DMS79 treated with DMSO at 0.1 percent for 48 hours (cell line): ENCODE measurements at regions not wholly inside any gene's neighbourhood (a gene's known extent, or its start where the extent isn't known, plus 50 kb on each side); places are given as distances from the start of the nearest gene placed in this dataset.
"Not testable (repeated sequence)": the region's sequence is repeated elsewhere in the genome, so short reads cannot be mapped to it uniquely, and the experiment has no call there.

Source experiments
- DNase-seq: peaks from one replicate; lab custom pipeline; 2025; lab: John Stamatoyannopoulos, UW

- DNase-seq = no peak
These were observed 90.0 kb downstream of the IGLL5 start for GRCh38 chr22:22977479-22978200.

DNA sequence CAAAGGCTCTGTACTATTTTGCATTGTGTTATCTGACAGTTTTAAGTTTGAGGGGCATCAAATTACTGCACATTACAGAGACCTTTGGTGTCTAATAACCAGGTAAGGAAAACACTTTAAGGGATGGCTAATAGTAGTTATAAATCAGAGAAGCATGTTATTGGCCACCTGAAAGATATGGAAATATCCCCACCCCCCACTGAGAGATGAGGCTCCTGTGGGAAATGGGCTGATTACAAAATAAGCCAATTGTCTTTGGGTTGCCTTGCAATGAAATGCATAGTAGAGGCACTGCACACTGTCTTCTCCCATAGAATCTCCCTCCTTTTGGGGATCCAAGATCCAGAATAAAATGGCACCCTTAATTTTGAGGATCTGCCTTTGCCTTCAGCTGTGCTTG, 91.0 kb downstream of the IGLL5 start:
- no peak for DNase-seq

GRCh38 chr22:22979121-22979724, 91.1 kb upstream of the GNAZ start:
- no peak for DNase-seq

DNA sequence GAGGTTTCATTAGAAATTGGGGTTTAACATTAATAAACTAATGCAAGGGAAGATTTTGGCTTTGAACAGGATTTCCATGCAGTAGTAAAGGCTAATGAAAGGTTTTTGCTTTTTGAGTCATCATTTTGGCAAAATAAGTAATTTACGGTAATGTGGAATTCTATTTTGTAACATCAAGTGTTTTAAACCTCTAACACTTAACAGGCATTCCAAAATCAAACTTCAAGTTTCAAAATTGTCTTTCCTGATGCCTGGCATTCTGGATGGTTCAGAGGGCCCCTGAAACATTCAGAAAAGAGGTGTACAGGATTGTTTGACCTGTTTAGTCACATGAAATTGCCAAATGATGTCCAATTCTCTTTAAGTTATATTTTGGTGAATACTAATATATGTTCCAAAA, 90.4 kb upstream of the GNAZ start:
- no peak for DNase-seq

GRCh38 chr22:22981670-22982571, 88.4 kb upstream of the GNAZ start:
- DNase-seq = no peak

- DNase-seq = no peak
These were observed 87.7 kb upstream of the GNAZ start for GRCh38 chr22:22982616-22983015.

DNA sequence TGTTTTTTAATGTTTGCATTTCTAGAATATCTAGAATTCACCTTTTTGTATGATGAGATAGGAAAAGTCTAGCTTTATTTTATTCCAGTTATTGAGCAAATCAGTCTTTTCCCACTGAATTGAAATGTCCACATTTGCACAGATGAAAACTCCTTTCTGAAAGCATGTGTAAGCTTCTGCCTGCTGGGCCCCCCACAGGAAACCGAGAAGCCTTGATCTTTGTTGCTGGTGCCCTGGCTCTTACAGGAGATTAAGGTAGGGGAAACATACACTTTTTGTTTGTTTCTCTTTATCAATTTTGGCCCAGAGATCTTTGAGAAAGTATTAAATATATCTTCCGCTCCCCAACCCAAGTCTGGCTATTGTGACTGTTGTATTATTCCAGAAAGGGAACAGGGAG, 87.2 kb upstream of the GNAZ start:
- DNase-seq = no peak

GRCh38 chr22:22983816-22984215, 86.5 kb upstream of the GNAZ start:
- DNase-seq = no peak

GRCh38 chr22:22984967-22985366, 85.4 kb upstream of the GNAZ start:
- no peak for DNase-seq

GRCh38 chr22:22986008-22986407, 84.3 kb upstream of the GNAZ start:
- no peak for DNase-seq

GRCh38 chr22:22986640-22987039, 83.7 kb upstream of the GNAZ start:
- no peak for DNase-seq

DNA sequence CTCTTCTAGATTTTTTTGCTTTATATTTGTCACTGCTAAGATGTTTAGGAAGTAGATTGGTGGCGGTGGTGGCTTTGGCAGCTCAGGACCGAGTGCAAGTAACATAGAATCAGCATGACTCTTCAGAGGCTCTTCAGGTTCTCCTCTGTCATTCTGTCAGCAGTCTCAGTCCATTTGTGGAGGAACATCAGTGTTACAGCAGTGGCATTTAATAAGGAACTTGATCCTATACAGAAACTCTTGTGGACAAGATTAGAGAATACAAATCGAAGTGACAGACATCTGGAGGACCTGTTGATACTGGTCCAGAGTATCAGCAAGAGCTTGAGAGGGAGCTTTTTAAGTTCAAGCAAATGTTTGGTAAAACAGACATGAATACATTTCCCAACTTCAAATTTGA, 82.2 kb upstream of the GNAZ start:
- no peak for DNase-seq

GRCh38 chr22:22988785-22989184, 81.5 kb upstream of the GNAZ start:
- DNase-seq = no peak

DNA sequence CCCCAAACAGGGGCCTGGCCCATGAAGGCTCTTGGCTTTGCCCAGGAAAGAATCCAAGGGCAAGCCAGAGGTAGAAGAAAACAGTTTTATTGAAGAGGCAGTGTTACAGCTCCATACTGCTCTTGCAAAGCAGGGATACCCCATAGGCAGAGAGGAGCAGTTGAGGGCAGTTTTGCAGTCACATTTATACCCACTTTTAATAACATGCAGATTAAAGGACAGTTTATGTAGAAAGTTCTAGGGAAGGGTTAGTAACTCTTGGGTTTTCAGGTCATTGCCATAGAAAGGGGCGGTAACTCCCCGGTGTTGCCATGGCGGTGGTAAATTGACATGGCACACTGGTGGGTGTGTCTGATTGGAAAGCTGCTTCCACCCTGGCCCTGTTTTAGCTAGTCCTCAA, 80.5 kb upstream of the GNAZ start:
- DNase-seq = no peak

DNA sequence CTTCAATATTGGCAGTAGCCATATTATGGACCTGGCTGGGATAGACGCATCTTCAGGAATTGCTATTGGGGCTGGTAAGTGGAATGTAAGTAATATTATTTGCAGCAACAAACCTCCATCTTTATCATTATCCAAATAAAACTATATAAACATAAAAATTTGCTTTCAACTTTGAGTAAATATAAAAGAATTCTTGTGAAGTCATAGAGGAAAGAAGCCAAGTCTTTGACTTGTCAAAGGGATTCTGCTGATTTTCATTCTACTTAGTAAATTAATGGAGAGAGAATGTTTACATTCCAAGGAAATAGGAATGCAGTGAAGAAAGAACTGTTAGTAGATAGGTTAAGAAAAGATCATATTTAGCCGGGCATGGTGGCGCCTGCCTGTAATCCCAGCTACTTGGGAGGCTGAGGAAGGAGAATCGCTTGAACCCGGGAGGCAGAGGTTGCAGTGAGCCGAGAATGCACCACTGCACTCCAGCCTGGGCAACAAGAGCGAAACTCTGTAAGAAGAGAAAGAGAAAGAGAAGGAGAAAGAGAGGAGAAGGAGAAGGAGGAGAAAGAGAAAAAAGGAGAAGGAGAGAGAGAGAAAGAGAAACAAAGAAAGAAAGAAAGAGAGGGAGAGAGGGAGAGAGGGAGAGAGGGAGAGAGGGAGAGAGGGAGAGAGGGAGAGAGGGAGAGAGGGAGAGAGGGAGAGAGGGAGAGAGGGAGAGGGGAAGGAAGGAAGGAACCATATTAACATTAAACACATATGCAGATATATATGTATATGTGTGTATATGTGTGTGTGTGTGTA, 79.4 kb upstream of the GNAZ start:
- DNase-seq = not testable (repeated sequence)

DNA sequence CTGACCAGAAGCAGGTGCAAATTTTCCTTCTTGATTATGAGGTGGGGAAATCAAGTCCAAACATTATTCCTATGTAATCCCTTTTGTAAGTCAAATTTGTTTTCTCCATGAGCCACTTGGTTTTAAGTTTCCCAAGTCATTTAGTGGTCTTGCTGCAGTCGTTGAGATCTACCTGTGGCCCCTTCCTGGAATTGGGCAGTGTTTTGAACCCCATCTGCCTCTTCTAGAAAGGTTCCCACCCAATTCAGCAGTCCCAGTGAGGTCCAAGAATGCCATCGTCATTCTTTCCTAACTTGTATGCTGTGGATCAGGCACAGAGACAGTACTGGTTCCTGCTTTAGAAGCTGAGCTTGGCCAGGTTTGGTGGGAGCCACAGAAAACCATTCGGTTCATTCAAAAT, 77.8 kb upstream of the GNAZ start:
- no peak for DNase-seq

- DNase-seq = no peak
These were observed 77.1 kb upstream of the GNAZ start for GRCh38 chr22:22993184-22993583.

- no peak for DNase-seq
These were observed 75.2 kb upstream of the GNAZ start for GRCh38 chr22:22995166-22995565.

DNA sequence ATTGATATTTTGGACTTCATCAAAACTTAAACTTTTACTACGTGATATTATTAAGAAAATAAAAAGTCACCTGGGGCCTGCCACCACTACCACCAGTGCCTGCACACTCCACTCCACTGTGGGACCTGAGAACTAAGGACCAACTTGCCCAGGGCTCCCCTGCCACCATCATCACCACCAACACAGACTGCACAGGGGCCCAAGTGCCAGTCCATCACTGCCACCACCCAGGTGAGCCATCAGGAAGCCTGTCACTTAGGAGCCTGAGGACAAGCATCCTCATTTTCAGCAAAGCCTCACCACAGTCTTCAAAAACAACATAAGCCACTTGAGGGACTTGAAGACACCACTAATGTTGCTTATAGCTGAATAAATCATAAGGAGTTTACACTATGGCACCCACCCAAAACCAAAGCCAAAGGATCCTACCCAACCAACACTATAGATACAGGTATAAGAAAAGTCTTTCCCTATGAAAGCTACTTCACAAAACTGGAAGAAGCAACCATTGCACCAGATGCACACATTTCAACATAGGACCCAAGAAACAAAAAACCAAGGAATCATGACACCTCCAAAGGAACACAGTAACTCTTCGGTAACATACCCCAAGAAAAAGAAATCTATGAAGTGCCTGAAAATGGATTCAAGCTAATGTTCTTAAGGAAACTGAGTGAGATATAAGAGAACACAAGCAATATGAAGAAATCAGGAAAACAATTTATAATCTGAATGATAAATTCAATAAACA, 73.6 kb upstream of the GNAZ start:
- no peak for DNase-seq

DNA sequence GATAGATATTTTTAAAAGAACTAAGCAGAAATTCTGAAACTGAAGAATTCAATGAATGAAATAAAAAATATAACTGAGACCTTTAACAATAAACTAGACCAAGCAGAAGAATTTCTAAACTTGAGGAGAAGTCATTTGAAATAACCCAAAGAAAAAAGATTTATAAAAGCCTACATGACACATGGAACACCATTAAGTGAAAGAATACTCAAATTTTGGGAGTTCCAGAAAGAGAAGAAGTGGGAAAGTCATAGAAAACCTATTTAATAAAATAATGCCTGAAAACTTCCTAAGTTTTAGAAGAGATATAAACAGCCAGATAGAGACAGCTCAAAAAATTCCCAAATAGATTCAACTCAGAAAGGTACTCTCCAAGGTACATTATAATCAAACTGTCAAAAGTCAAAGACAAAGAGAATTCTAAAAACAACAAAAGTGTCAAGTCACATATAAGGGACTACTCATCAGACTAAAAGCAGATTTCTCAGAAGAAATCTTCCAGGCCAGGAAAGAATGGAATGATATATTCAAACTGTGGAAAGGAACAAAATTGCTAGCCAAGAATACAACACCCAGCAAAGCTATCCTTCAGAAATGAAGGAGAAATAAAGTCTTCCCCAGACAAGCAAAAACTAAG, 72.9 kb upstream of the GNAZ start:
- DNase-seq = no peak

DNA sequence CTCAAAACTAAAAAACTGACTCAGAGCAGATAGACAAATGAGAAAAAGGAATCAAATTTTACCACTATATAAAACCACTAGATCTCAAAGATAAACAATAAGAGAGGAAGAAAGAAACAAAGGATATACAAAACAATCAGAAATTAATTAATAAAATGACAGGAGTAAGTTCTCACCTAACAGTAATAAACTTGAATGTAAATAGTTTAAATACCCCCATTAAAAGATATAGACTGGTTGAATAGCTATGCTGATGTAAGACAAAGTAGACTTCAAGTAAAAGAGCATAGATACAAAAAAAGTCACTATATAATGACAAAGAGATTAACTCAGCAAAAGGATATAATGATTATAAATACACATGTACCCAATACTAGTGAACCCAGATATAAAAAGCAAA, 72.3 kb upstream of the GNAZ start:
- no peak for DNase-seq
